ENCODE measurements at regions not wholly inside any gene's neighbourhood (a gene's known extent, or its start where the extent isn't known, plus 50 kb on each side); places are given as distances from the start of the nearest gene placed in this dataset.

DNA sequence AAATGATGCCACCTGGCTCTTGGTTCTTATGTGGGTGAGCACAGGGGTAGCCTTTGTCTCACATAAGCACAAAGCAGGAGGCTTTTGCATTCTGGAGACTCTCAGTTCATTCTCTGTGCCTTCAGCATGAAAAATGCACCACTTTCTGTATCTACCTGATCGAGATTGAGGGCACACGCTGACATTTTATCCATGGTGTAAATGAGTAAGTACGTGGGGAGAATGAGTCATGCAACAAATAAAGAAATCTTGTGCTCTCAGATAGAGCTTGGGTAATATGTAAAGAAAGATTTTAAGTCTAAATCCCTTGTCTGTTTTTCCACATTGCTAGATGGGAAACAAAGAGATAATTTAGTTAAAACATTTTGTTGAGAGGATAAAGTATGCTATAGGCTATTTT is 607.2 kb upstream of the WWC1 start:
- Histone ChIP-seq H2AFZ (ENCODE audit: low read length) (peak overlapping the region; percentile 5), H3K27me3 (ENCODE audit: insufficient read depth, low read length) (no peaks in the 10 kb centered on the region), H3K36me3 (ENCODE audit: insufficient read depth, low read length) (no peaks in the 10 kb centered on the region), H3K4me3 (ENCODE audit: insufficient read depth, low read length) (no peak overlapping the region), H3K4me2 (ENCODE audit: insufficient read depth, low read length) (no peak overlapping the region), H3K27ac (ENCODE audit: low read depth, low read length) (no peak overlapping the region), H3K79me2 (ENCODE audit: insufficient read depth, low read length) (no peaks in the 10 kb centered on the region), H3K9me3 (ENCODE audit: low read depth, low read length) (no peaks in the 10 kb centered on the region), H4K20me1 (ENCODE audit: insufficient read depth, low read length) (no peaks in the 10 kb centered on the region), H3K4me1 (ENCODE audit: insufficient read depth, low read length) (peaks cover 9% of the 10 kb centered on the region)
- TF ChIP-seq, protein P1, sequence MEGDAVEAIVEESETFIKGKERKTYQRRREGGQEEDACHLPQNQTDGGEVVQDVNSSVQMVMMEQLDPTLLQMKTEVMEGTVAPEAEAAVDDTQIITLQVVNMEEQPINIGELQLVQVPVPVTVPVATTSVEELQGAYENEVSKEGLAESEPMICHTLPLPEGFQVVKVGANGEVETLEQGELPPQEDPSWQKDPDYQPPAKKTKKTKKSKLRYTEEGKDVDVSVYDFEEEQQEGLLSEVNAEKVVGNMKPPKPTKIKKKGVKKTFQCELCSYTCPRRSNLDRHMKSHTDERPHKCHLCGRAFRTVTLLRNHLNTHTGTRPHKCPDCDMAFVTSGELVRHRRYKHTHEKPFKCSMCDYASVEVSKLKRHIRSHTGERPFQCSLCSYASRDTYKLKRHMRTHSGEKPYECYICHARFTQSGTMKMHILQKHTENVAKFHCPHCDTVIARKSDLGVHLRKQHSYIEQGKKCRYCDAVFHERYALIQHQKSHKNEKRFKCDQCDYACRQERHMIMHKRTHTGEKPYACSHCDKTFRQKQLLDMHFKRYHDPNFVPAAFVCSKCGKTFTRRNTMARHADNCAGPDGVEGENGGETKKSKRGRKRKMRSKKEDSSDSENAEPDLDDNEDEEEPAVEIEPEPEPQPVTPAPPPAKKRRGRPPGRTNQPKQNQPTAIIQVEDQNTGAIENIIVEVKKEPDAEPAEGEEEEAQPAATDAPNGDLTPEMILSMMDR (IDR thresholded peaks at IDR 0.05; ENCODE audit: extremely low read depth, low read depth, low read length), result no peak
- no peak for DNase-seq (ENCODE audit: insufficient read length, low spot score, missing footprints)

DNA sequence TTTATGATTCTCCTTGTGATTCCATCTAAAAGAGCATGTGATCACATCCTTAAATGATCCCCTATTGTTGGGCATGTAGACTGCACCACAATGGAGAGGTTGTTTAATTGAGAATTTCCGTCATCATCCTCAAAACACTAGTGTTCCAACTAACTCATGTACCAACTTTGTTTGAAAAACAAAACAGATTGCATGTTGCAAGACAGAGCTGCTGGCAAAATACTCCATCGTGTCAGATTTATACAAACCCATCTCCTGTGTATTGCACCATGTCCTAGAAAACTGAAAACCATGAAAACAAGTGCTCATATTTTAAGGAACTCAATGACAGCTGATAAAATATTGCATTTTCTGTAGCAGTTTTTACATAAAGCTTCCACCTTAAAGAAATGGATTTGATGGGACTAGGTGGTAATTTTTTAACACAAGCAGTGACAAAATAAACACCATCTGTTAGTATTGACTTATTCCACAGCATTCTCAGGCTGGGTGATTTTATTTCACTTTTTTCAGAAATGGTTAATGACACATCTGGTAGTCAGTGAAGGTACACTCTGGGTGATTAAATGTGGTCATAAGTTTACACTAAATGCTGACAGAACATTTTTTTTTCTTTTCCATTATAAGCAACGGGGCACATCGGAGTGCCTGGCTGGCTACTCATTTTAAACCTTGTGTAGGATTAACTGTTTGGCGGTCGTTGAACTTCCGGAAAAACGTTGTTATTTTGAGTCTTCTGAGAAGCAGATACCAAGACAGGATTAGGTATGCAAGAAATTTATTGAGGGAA is 602.9 kb upstream of the WWC1 start:
- peak; percentile 43 for DNase-seq (ENCODE audit: insufficient read length, low spot score, missing footprints)
- Histone ChIP-seq H3K27me3 (ENCODE audit: insufficient read depth, low read length) (no peaks in the 10 kb centered on the region), H3K36me3 (ENCODE audit: insufficient read depth, low read length) (no peaks in the 10 kb centered on the region), H3K4me1 (ENCODE audit: insufficient read depth, low read length) (peaks cover 9% of the 10 kb centered on the region), H2AFZ (ENCODE audit: low read length) (peak overlapping the region; percentile 50), H3K79me2 (ENCODE audit: insufficient read depth, low read length) (no peaks in the 10 kb centered on the region), H3K4me3 (ENCODE audit: insufficient read depth, low read length) (no peak overlapping the region), H3K9me3 (ENCODE audit: low read depth, low read length) (no peaks in the 10 kb centered on the region), H3K27ac (ENCODE audit: low read depth, low read length) (no peak overlapping the region), H4K20me1 (ENCODE audit: insufficient read depth, low read length) (no peaks in the 10 kb centered on the region), H3K4me2 (ENCODE audit: insufficient read depth, low read length) (no peak overlapping the region)
- TF ChIP-seq, protein P1 (IDR thresholded peaks at IDR 0.05; ENCODE audit: extremely low read depth, low read depth, low read length), result no peak

DNA sequence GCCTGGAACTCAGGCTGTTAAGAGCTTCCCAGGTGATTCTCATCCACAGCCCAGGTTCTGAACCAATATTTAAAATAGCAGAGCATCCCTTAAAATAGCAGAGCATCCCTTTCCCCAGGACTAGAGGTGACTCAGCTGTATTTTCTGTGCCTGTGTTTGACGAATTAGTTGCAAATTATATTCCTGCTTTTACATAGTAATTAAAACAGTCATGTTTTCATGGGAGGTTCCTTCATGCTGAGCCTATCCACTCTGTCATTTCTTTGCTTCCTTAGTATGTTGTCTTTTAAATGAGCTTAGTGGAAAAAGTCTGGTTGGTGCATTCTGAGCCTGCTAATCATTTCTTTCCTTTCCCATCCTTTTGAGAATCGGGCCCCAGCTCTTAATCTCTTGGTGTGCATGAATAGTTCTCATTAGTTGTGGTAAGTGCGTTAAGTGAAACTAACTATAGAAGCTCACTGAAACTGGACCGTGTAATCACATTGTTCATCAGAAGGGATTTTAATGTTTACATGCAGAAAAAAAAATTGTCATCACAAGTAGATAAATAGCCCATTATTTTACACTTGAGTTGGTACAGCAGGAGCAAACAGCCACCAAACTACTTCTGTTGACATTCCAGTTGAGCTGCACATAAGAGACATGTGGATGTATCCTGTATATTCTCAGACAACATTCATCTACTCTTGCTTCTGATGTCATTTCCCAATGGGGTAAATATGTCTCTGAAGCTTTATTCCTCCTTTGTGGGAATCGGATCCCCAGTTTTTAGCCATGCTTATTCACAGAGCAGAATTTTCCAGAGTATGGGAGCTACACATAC is 596.9 kb upstream of the WWC1 start:
- no peak overlapping the region for H3K4me3 ChIP-seq (ENCODE audit: insufficient read depth, low read length)
- no peaks in the 10 kb centered on the region for H3K9me3 ChIP-seq (ENCODE audit: low read depth, low read length)
- no peaks in the 10 kb centered on the region for H4K20me1 ChIP-seq (ENCODE audit: insufficient read depth, low read length)
- no peaks in the 10 kb centered on the region for H3K27me3 ChIP-seq (ENCODE audit: insufficient read depth, low read length)
- H3K36me3 ChIP-seq (ENCODE audit: insufficient read depth, low read length), result no peaks in the 10 kb centered on the region
- TF ChIP-seq, protein P1 (IDR thresholded peaks at IDR 0.05; ENCODE audit: extremely low read depth, low read depth, low read length), result no peak
- H3K4me2 ChIP-seq (ENCODE audit: insufficient read depth, low read length), result no peak overlapping the region
- H3K4me1 ChIP-seq (ENCODE audit: insufficient read depth, low read length), result peaks cover 7% of the 10 kb centered on the region
- peak overlapping the region; percentile 22 for H2AFZ ChIP-seq (ENCODE audit: low read length)
- no peak for DNase-seq (ENCODE audit: insufficient read length, low spot score, missing footprints)
- H3K79me2 ChIP-seq (ENCODE audit: insufficient read depth, low read length), result no peaks in the 10 kb centered on the region
- H3K27ac ChIP-seq (ENCODE audit: low read depth, low read length), result no peak overlapping the region
